Mucosa of rectum (tissue), 2 donors: ENCODE measurements at regions not wholly inside any gene's neighbourhood (a gene's known extent, or its start where the extent isn't known, plus 50 kb on each side); places are given as distances from the start of the nearest gene placed in this dataset.

Experiments used
- H3K27ac ChIP-seq, 2 donors: one replicate each; pipeline ENCODE4 v1.7.0; 2013; ENCODE audit warnings: inconsistent platforms in 2 of 2, low read depth in 2 of 2, low read length in 2 of 2
- H3K27me3 ChIP-seq, 2 donors: one replicate each; pipeline ENCODE4 v1.7.0; 2013; ENCODE audit warnings: low read length in 2 of 2; ENCODE audit not compliant: control insufficient read depth in 2 of 2, insufficient read depth in 2 of 2
- H3K36me3 ChIP-seq, 2 donors: one replicate each; pipeline ENCODE4 v1.7.0; 2013; ENCODE audit warnings: low read length in 2 of 2; ENCODE audit not compliant: control insufficient read depth in 2 of 2, insufficient read depth in 2 of 2
- H3K4me1 ChIP-seq, 2 donors: one replicate each; pipeline ENCODE4 v1.7.0; 2013; ENCODE audit warnings: low read length in 2 of 2, mild to moderate bottlenecking in 1 of 2; ENCODE audit not compliant: control insufficient read depth in 2 of 2, insufficient read depth in 2 of 2
- H3K4me3 ChIP-seq, 2 donors: one replicate each; pipeline ENCODE4 v1.7.0; 2013; ENCODE audit warnings: low read length in 2 of 2
- H3K9ac ChIP-seq, 2 donors: one replicate each; pipeline ENCODE4 v1.7.0; 2013; ENCODE audit warnings: low read length in 2 of 2, low read depth in 1 of 2, mild to moderate bottlenecking in 1 of 2
- H3K9me3 ChIP-seq, 2 donors: one replicate each; pipeline ENCODE4 v1.7.0; 2013; ENCODE audit warnings: low read length in 2 of 2; ENCODE audit not compliant: control insufficient read depth in 2 of 2
- donor health status: healthy.
- donor health status: Normal muscosa, but diverticular disease.

GRCh38 chr13:106262886-106263285 is 272.6 kb downstream of the EFNB2 start:
- Histone ChIP-seq H3K36me3 (no peaks in the 10 kb centered on the region), H3K27me3 (no peaks in the 10 kb centered on the region), H3K9ac (no peak overlapping the region), H3K4me3 (no peak overlapping the region), H3K27ac (no peak overlapping the region), H3K9me3 (peaks cover 0 to 2% of the 10 kb centered on the region in 2 donors), H3K4me1 (no peaks in the 10 kb centered on the region)

- Histone ChIP-seq H3K27me3 (no peaks in the 10 kb centered on the region), H3K36me3 (no peaks in the 10 kb centered on the region), H3K4me1 (no peaks in the 10 kb centered on the region), H3K9me3 (peaks cover 0 to 2% of the 10 kb centered on the region in 2 donors), H3K4me3 (no peak overlapping the region), H3K9ac (no peak overlapping the region), H3K27ac (no peak overlapping the region)
Observed at GRCh38 chr13:106261450-106261849, 274.0 kb downstream of the EFNB2 start.

- H3K4me3 ChIP-seq = no peak overlapping the region
Observed at GRCh38 chr13:106260352-106260751, 275.1 kb downstream of the EFNB2 start.

GRCh38 chr13:106259928-106260327 is 275.5 kb downstream of the EFNB2 start:
- no peaks in the 10 kb centered on the region for H3K27me3 ChIP-seq
- H3K4me1 ChIP-seq = no peaks in the 10 kb centered on the region
- no peak overlapping the region for H3K9ac ChIP-seq
- H3K36me3 ChIP-seq = no peaks in the 10 kb centered on the region
- H3K9me3 ChIP-seq = peaks cover 0 to 2% of the 10 kb centered on the region in 2 donors
- no peak overlapping the region for H3K27ac ChIP-seq
- no peak overlapping the region for H3K4me3 ChIP-seq

More at GRCh38 chr13:106260352-106260751, 275.1 kb downstream of the EFNB2 start:
- Histone ChIP-seq H3K4me1 (no peaks in the 10 kb centered on the region), H3K36me3 (no peaks in the 10 kb centered on the region), H3K27ac (no peak overlapping the region), H3K27me3 (no peaks in the 10 kb centered on the region), H3K9ac (no peak overlapping the region), H3K9me3 (peaks cover 0 to 2% of the 10 kb centered on the region in 2 donors)

- no peak overlapping the region for H3K4me3 ChIP-seq
- H3K27ac ChIP-seq = no peak overlapping the region
- H3K36me3 ChIP-seq = no peaks in the 10 kb centered on the region
- no peaks in the 10 kb centered on the region for H3K9me3 ChIP-seq
- H3K4me1 ChIP-seq = no peaks in the 10 kb centered on the region
- no peak overlapping the region for H3K9ac ChIP-seq
- no peaks in the 10 kb centered on the region for H3K27me3 ChIP-seq
Observed at GRCh38 chr13:106246666-106247188, 288.7 kb downstream of the EFNB2 start.

- Histone ChIP-seq H3K9me3 (no peaks in the 10 kb centered on the region), H3K27me3 (no peaks in the 10 kb centered on the region), H3K36me3 (no peaks in the 10 kb centered on the region), H3K4me1 (no peaks in the 10 kb centered on the region), H3K9ac (no peak overlapping the region), H3K4me3 (no peak overlapping the region), H3K27ac (no peak overlapping the region)
Observed at GRCh38 chr13:106246242-106246641, 289.2 kb downstream of the EFNB2 start.

- Histone ChIP-seq H3K27me3 (no peaks in the 10 kb centered on the region), H3K9ac (no peak overlapping the region), H3K9me3 (no peaks in the 10 kb centered on the region), H3K36me3 (no peaks in the 10 kb centered on the region), H3K4me3 (no peak overlapping the region), H3K4me1 (no peaks in the 10 kb centered on the region), H3K27ac (no peak overlapping the region)
Observed at GRCh38 chr13:106243011-106243565, 292.4 kb downstream of the EFNB2 start.

- no peaks in the 10 kb centered on the region for H3K27me3 ChIP-seq
- H3K36me3 ChIP-seq = no peaks in the 10 kb centered on the region
- H3K27ac ChIP-seq = no peak overlapping the region
- no peak overlapping the region for H3K4me3 ChIP-seq
- no peaks in the 10 kb centered on the region for H3K4me1 ChIP-seq
- no peaks in the 10 kb centered on the region for H3K9me3 ChIP-seq
- no peak overlapping the region for H3K9ac ChIP-seq
Observed at GRCh38 chr13:106241974-106242953, 293.2 kb downstream of the EFNB2 start.

- Histone ChIP-seq H3K27ac (no peak overlapping the region), H3K9me3 (no peaks in the 10 kb centered on the region), H3K9ac (no peak overlapping the region), H3K27me3 (no peaks in the 10 kb centered on the region), H3K36me3 (no peaks in the 10 kb centered on the region), H3K4me3 (no peak overlapping the region), H3K4me1 (no peaks in the 10 kb centered on the region)
Observed at GRCh38 chr13:106238690-106239089, 296.8 kb downstream of the EFNB2 start.

- Histone ChIP-seq H3K36me3 (no peaks in the 10 kb centered on the region), H3K4me3 (no peak overlapping the region), H3K27ac (no peak overlapping the region), H3K4me1 (no peaks in the 10 kb centered on the region), H3K27me3 (no peaks in the 10 kb centered on the region), H3K9ac (no peak overlapping the region), H3K9me3 (no peaks in the 10 kb centered on the region)
Observed at GRCh38 chr13:106234636-106235035, 300.8 kb downstream of the EFNB2 start.
